Endothelial cell of umbilical vein (primary cell): ENCODE measurements at regions not wholly inside any gene's neighbourhood (a gene's known extent, or its start where the extent isn't known, plus 50 kb on each side); places are given as distances from the start of the nearest gene placed in this dataset.
"Not testable (repeated sequence)": the region's sequence is repeated elsewhere in the genome, so short reads cannot be mapped to it uniquely, and the experiment has no call there.

Source experiments
- BruUV-seq: library from RNA; stranded (reverse); fragments of 400-500 nt; replicated peaks from 2 replicates; lab custom pipeline; 2021; lab: Mats Ljungman, UMichigan
- CTCF ChIA-PET: fragments of 300-600, 350-600 bp; sonication (Branson Sonifier 250); formaldehyde crosslinking; loops from one replicate; lab custom pipeline; 2021; ENCODE audit warnings: antibody characterized with exemption, inconsistent platforms; lab: Charles Lee
- POLR2A ChIA-PET: fragments of 300-600, 350-600 bp; sonication (Branson Sonifier 250); formaldehyde crosslinking; loops from one replicate; lab custom pipeline; 2021; ENCODE audit warnings: antibody characterized with exemption, inconsistent platforms; lab: Charles Lee
- DNase-seq: peaks from one replicate; pipeline ENCODE4 v3.0.0-alpha.2; 2011; ENCODE audit warnings: low read depth, low spot score
- FAIRE-seq: peaks from 2 replicates; lab custom pipeline; 2011; peaks lifted over from hg19 to GRCh38; lab: Jason Lieb, UNC
- H2AFZ ChIP-seq: 2 replicates; pipeline ENCODE4 v1.6.0; 2012; ENCODE audit warnings: low read depth, low read length, control low read depth, inconsistent platforms
- H3K27ac ChIP-seq: 2 replicates; pipeline ENCODE4 v1.5.1; 2011; ENCODE audit warnings: low read depth, mild to moderate bottlenecking, control low read depth, low read length, moderate library complexity; ENCODE audit not compliant: insufficient read depth
- H3K27me3 ChIP-seq, 2 experiments: 2 replicates each; pipeline versions ENCODE4 v1.6.0 to v1.6.1; 2011; ENCODE audit warnings: low read length in 2 of 2, mixed read lengths in 1 of 2; ENCODE audit not compliant: control insufficient read depth in 2 of 2, insufficient read depth in 2 of 2
- H3K36me3 ChIP-seq, 2 experiments: 2 replicates in 1 of 2; 3 replicates in 1 of 2; pipeline ENCODE4 v1.5.1; 2011; ENCODE audit warnings: low read length in 2 of 2, mild to moderate bottlenecking in 1 of 2, moderate library complexity in 1 of 2; ENCODE audit not compliant: control insufficient read depth in 2 of 2, insufficient read depth in 2 of 2; ENCODE audit errors: extremely low read depth in 1 of 2
- H3K4me1 ChIP-seq: 3 replicates; pipeline ENCODE4 v1.5.1; 2011; ENCODE audit warnings: mild to moderate bottlenecking, low read length; ENCODE audit not compliant: control insufficient read depth, insufficient read depth; ENCODE audit errors: extremely low read depth
- H3K4me2 ChIP-seq: 2 replicates; pipeline ENCODE4 v1.6.1; 2011; ENCODE audit warnings: low read length, control low read depth, mixed read lengths; ENCODE audit not compliant: insufficient read depth
- H3K4me3 ChIP-seq, 3 experiments: fragments of 200-600 bp in 1 of 3; sonication (generic), shearing (Covaris generic) in 1 of 3; replicated peaks in 1 of 3; 2 replicates each; pipeline ENCODE4 v1.5.1; 2011 to 2016; ENCODE audit warnings: control low read depth in 3 of 3, low read length in 3 of 3, mild to moderate bottlenecking in 2 of 3, inconsistent platforms in 1 of 3, low read depth in 1 of 3, moderate library complexity in 1 of 3; ENCODE audit not compliant: insufficient read depth in 1 of 3
- H3K79me2 ChIP-seq: 2 replicates; pipeline ENCODE4 v1.6.0; 2012; ENCODE audit warnings: low read length, inconsistent platforms; ENCODE audit not compliant: control insufficient read depth, insufficient read depth
- H3K9ac ChIP-seq: replicated peaks from 2 replicates; pipeline ENCODE3; 2011; ENCODE audit warnings: low read length, control low read depth; ENCODE audit not compliant: insufficient read depth; ENCODE audit errors: extremely low read depth
- H3K9me1 ChIP-seq: replicated peaks from 3 replicates; pipeline ENCODE4 v1.6.0; 2011; ENCODE audit warnings: mild to moderate bottlenecking, low read length; ENCODE audit not compliant: control insufficient read depth, insufficient read depth; ENCODE audit errors: extremely low read depth
- H3K9me3 ChIP-seq: replicated peaks from 2 replicates; pipeline ENCODE4 v1.5.1; 2012; ENCODE audit warnings: low read length, inconsistent platforms; ENCODE audit not compliant: control insufficient read depth, insufficient read depth
- H4K20me1 ChIP-seq: replicated peaks from 2 replicates; pipeline ENCODE3; 2011; ENCODE audit warnings: mild to moderate bottlenecking, low read length; ENCODE audit not compliant: control insufficient read depth, insufficient read depth; ENCODE audit errors: extremely low read depth
- CTCF ChIP-seq, 2 donors: IDR thresholded peaks; 1 replicate in 1 of 2; 2 replicates in 1 of 2; pipeline ENCODE4 v1.5.1; 2011; ENCODE audit warnings: low read length in 2 of 2, mild to moderate bottlenecking in 2 of 2, moderate library complexity in 2 of 2, control low read depth in 1 of 2, inconsistent platforms in 1 of 2, low read depth in 1 of 2; ENCODE audit not compliant: insufficient read depth in 1 of 2; ENCODE audit errors: extremely low read depth in 1 of 2
- FOS ChIP-seq: IDR thresholded peaks from 2 replicates; pipeline ENCODE4 v1.6.1; 2011; ENCODE audit warnings: mild to moderate bottlenecking, low read length, moderate library complexity, borderline replicate concordance; ENCODE audit not compliant: insufficient read depth
- GATA2 ChIP-seq: IDR thresholded peaks from 2 replicates; pipeline ENCODE4 v1.7.0; 2011; ENCODE audit warnings: low read depth, mild to moderate bottlenecking, moderate library complexity, mixed read lengths, low read length; ENCODE audit not compliant: insufficient read length, insufficient read depth
- POLR2A ChIP-seq: IDR thresholded peaks from 2 replicates; pipeline ENCODE4 v1.6.1; 2012; ENCODE audit warnings: low read depth, mild to moderate bottlenecking, control low read depth, low read length
- POLR2AphosphoS5 ChIP-seq: IDR thresholded peaks from 2 replicates; pipeline ENCODE4 v1.6.1; 2012; ENCODE audit warnings: low read depth, mild to moderate bottlenecking, control low read depth, low read length, moderate library complexity; ENCODE audit not compliant: insufficient read depth
- dilution Hi-C: fragments of 300-500 bp; cut with MboI; formaldehyde crosslinking; loops from one replicate; pipeline ENCODE4 v1.15.0; 2019; ENCODE audit warnings: low sequenced_read_pairs; ENCODE audit not compliant: extremely low pct_ligation_motif_present
- intact Hi-C: fragments of 100-400 bp; cut with micrococcal nuclease; formaldehyde crosslinking; loops from one replicate; pipeline ENCODE4 v1.10.0; 2022

- POLR2A ChIA-PET = no interaction called here
- Histone ChIP-seq H3K9ac (no peak overlapping the region), H4K20me1 (no peaks in the 10 kb centered on the region), H3K4me1 (no peaks in the 10 kb centered on the region), H3K27me3 (no peaks in the 10 kb centered on the region), H3K9me3 (peaks cover 2% of the 10 kb centered on the region), H3K4me3 (no peak overlapping the region), H3K4me2 (no peak overlapping the region), H2AFZ (no peak overlapping the region), H3K36me3 (no peaks in the 10 kb centered on the region), H3K79me2 (no peaks in the 10 kb centered on the region), H3K9me1 (no peaks in the 10 kb centered on the region), H3K27ac (no peak overlapping the region)
- no TSS peak for BruUV-seq
- dilution Hi-C loops = no loop called here
- FAIRE-seq (no peak), DNase-seq (no peak)
- CTCF ChIA-PET = no interaction called here
- TF ChIP-seq CTCF (IDR thresholded peaks at IDR 0.05; ENCODE audit: extremely low read depth in 1 of 2, insufficient read depth in 1 of 2, low read depth in 1 of 2, low read length in 2 of 2) = no peak
- TF ChIP-seq POLR2AphosphoS5 = no peak
- TF ChIP-seq POLR2A = no peak
- no peak for TF ChIP-seq FOS
- TF ChIP-seq GATA2 = no peak
- intact Hi-C loops = no loop called here
Measured at GRCh38 chr2:77590298-77590917, 68.2 kb upstream of the LRRTM4 start.

GRCh38 chr2:77592955-77593354 is 70.8 kb upstream of the LRRTM4 start:
- H3K4me1 ChIP-seq, dilution Hi-C loops, H3K4me2 ChIP-seq, H3K27me3 ChIP-seq, H3K27ac ChIP-seq, intact Hi-C loops, H2AFZ ChIP-seq, H3K9me1 ChIP-seq, POLR2A ChIA-PET, H3K79me2 ChIP-seq, FAIRE-seq, DNase-seq, H3K36me3 ChIP-seq, H3K9me3 ChIP-seq, CTCF ChIA-PET, H3K4me3 ChIP-seq, H4K20me1 ChIP-seq, H3K9ac ChIP-seq, BruUV-seq: not testable (repeated sequence)
